HG02884 (cell line): ENCODE measurements at regions not wholly inside any gene's neighbourhood (a gene's known extent, or its start where the extent isn't known, plus 50 kb on each side); places are given as distances from the start of the nearest gene placed in this dataset.

Experiments used
- ATAC-seq: cut with Tn5 transposase; IDR thresholded peaks from one replicate; pipeline ENCODE4 v1.9.1; 2021; ENCODE audit warnings: mild to moderate bottlenecking, moderate library complexity; ENCODE audit not compliant: unreplicated experiment

DNA sequence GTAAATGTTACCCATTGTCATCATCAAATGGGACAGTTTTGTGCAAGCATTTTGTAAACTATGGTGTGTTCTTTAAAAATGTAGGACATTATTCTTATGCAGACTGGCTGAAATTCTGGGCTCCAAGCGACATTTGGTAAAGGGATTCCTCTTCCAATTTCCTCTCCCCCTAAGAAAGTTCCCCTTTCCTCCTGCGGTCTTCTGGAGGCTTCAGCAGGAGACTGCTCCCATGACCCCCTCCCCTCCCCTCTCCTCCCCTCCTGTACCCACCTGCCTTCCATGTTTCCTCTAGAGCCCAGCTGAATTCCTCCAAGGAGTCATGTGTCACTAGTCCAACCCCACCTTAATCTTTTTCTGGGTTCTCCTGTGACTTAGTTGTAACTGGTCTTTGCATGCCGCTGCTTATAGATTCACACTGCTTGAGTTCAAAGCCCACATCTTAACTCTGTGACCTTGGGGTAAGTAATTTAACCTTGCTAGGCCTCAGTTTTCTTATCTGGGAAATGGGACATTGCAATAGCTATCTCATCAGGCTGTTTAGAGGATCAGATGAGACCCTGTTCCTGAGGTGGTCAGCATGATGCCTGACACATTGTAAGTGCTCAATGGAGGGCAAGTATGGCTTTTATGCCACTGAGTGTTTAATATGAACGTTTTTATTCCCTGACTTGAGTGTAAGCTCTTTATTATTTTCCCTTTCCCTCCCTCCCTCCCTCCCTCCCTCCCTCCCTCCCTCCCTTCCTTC, 69.9 kb upstream of the WDR26 start:
- ATAC-seq, result no peak

DNA sequence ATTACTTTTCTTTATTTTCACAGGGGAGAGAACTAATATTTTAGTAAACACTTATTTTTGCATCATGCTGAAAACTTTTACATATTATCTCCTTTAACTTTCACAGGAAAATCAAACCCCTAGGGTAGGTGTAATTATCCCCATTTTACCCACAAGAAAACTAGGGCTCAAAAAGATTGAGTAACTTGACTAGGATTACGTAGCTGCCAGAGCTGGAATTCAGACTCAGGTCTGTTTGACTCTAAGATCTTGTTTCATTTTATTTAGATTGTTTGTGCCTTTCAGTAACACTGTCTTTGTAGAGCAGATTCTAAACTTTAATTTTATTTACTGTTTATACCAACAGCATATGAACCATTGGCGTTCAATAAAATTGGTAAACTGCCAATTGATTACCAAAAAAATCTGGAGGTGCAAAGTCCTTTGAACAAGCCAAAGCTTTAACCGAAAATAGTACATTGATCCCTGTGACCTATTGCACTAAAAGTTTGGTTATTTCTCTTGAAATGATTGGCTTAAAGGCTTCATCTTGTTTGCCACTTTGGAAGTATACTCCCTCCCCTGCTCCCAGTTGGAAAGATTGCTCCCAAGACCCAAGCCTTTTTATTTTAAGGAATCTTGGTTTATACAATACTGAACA, 71.0 kb upstream of the WDR26 start:
- no peak for ATAC-seq

DNA sequence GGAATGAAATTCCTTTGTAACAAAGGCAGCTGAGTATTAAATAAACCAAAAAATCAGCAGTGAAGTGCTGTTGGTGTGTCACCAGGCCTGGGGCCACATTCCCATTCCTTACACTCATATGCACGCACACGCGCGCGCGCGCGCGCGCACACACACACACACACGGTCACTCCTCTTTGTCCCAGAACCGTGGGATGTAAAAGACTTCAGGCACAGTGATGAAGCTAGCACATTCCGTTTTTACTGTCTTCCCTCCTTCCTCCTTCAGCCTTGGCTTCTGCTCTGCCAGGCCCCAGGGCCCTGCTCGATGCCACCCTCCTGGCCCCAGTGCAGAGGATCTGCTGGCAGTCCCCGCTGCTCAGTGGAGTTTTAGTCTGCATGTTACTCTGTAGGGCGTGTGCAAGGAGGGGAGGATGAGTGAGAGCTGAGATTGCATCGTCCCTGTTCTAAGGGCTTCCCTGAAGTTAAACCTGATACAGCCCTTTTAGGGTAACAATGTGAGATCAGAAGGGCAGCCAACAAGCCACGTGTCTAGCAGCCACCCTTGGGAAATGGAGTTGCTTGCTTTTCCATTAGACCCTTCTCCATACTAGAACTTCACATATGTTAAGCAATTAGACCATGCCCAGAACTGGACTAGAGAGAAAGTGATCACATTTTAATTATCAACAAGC, 71.7 kb upstream of the WDR26 start:
- no peak for ATAC-seq

DNA sequence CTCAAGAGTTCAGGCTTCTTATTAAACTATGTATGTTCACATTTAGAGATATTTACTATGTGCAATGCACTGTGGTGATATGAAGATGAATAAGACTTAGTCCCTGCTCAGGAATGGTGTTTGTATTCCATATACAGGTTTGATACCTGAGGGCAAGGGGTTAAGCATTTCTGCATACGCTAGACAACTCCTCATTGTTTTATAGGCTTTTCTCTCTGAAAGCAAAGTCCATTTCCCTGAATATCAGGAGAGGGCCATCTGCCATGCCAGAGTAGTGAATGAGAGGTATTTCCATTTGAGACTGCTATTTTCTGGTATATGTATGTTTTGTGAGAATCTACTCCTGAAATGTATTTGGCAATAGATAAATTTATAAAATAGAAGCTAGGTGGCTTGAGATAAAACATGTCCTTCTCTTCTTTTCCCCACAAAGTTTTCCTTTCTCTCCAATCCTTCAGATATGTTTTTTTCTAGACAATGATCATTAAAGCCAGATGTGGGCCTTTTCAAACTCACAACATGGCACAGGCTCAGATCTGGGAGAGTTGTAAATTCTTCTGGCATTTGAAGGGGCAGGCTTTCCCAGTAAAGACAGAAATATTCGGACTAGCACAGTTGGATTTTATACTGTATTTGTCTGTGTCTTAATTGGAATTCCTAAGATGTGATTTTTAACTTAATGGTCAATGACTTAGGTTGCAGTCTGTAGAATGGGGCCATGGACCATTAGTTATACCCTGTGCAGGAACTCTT, 73.3 kb upstream of the WDR26 start:
- ATAC-seq, result no peak

DNA sequence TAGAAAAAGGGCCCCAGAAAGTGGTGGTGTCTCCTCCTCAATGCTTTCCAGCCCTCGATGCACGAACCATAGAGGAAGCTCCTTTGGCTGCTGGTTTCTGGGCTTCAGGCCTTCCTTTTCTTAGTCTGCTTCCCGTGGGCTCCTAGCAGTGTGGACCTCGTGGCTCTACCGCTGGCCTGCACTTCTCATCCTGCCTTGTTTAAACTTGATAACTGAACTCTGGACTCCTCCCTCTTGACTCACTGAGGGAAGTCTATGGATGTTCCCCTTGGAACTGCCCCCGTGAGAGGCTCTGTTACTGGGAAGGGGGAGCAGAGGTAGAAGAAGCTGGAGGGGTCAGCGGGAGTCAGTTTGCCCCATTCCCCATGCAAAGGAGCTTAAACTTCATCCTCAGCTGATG, 75.3 kb upstream of the WDR26 start:
- ATAC-seq, result no peak

DNA sequence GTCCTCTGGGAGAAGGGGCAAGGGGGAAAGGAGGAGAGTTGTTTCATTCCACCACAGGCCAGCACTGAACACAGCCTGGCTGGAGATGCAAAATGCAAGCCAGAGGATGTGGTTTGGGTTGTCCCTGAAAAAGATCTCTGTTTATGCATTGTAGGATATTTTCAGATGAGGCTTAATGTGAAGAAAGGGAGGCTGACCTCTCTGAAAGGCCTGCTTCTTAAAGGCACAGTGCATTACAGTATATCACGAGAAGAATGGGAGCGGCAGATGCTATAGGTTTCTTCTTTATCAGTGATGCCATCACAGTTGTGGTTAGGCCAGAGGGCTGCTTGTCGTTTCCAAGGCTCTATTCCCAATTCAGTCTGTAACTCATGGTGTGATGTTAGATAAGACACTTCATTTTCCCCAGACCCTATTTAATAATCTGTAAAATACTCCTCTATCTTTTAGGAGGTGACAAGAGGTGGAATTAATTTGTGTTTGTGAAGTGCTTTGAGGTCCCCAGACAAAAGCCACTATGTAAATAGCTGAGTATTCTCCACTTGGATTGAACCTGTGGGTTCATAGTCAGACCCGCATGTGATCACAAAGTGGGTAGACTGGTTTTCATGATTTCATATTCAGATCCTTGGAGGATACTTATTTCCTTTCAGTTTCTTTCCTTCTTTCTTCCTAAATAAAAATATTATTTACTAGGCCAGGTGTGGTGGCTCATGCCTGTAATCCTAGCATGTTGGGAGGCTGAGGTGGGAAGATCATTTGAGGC, 76.5 kb upstream of the WDR26 start:
- ATAC-seq, result no peak

DNA sequence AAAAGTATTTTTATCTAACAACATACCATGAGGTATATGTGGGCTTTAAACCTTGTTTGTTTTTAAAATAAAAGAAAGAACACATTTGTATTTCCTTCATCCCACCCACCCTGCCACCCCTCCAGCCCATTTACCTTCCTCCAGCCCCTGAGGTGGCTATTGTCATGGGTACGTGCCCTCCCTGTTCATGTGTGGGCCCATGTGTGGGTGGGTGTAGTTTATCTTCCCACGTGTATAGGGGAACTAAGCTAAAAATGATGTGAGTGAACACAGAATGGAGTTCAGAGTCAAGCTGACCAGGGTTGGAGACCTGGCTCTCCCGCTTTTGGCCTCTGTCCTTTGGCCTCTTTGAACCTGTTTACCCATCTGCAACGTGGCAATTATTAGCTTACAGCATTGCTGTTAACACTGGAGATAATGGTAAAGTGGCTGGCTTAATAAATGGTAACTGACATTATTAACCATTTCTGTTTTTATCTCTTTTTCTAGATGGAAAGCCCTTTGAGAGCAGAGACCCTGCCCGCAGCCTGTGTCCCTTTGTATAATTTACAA, 78.1 kb upstream of the WDR26 start:
- no peak for ATAC-seq

DNA sequence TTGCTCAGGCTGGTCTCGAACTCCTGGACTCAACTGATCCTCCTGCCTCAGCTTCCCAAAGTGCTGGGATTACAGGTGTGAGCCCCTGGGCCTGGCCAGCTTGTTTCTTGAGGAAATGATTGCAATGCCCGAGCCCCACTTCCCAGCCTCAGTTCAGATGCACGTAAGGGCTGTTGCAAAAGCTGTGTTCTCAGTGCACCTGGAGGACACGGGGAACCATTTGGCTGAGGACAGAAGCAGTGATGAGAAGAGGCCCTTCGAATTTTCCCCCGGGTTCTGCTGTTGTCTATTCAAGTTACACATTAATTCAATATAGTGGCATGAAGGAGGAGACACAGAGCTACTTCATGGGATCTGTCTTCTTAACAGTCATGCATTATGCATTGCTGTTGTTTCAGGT, 78.8 kb upstream of the WDR26 start:
- ATAC-seq, result peak; percentile 4

DNA sequence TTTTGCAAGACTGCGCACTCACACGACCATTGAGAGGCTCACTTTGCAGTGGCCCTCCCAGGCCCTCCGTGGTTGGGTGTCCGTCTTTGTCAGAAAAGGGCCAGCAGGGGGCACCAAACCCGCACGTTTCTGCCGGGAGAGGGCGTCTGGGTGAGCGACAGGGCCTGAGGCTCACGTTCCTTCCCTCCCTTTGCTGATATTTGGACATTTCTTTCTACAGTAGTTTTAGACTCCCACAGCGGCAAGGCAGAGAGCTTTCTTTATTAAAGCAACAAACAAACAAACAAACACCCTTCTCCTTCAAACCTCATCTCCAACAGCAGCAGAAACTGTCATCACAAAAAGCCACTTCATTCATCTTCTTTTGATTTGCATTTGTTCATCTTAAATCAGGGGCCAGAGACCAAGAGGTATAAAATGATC, 79.2 kb upstream of the WDR26 start:
- ATAC-seq, result peak; percentile 96

DNA sequence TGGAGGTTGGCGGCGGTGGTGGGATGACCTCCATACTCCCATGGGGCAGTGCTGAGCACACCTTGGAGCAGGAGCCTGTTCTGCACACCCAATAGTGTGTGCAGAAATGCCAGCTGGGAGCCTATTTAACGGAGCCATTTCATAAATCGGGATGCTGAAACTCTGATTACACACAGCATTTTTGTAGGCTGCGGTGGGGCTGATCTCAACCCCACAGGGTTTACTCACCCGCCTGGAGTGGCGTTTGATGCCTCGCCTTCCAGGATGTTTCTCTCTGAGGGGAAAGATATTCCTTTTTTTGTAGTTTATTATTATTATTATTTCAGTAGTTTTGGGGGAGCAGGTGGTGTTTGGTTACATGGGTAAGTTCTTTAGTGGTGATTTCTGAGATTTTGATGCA, 82.6 kb upstream of the WDR26 start:
- ATAC-seq, result no peak

DNA sequence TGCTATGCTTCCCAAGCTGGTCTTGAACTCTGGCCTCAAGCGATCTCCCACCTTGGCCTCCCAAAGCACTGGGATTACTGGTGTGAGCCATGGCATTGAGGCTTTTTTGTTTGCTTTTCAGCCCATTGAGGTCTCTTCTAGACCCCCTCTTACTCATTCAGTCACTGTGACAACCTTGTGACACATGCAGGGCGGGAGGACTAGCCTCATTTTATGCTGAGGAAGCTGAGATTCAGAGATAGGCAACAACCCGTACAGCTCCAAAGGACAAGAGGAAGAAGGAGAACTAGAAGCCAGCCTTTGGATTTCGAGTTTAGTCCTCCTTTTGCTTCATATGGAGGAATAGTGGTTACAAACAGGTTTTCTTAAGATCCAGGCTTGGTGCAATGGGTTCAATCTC, 83.9 kb upstream of the WDR26 start:
- ATAC-seq, result no peak

DNA sequence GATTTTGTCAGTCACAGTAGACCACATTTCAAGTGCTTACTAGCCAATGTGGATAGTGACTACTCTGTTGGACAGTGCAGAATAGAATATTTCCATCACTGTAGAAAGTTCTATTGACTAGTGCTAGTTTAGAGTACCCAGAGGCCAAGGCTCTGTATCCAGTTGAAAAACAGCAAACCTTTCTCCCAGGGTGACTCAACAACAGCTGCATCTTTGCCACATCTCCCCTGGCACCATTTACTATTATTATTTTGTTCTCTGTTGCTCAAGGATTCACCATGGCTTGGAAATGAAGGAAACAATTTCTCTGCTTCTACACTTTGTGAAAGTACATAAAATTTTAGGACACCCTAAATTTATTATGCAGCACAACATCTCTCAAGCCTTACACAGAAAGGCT, 85.3 kb upstream of the WDR26 start:
- no peak for ATAC-seq

DNA sequence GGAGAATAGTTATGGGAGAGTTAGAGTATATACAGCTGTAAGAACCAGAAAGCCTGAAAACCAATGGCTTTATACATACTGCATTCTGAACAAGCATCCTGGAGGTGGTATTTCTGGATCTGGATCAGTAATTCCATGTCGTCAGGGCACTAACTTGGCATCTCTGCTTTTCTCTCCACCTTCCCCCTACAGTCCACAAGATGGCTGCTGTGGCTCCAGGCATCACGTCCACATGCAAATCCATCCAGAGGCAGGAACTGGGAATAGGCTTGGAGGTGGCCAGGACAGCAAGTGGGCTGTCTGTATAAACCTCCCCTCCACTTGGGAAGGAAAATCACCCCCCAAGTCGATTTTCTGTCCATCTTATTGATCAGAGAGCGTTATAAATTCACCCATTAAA, 86.2 kb upstream of the WDR26 start:
- no peak for ATAC-seq

DNA sequence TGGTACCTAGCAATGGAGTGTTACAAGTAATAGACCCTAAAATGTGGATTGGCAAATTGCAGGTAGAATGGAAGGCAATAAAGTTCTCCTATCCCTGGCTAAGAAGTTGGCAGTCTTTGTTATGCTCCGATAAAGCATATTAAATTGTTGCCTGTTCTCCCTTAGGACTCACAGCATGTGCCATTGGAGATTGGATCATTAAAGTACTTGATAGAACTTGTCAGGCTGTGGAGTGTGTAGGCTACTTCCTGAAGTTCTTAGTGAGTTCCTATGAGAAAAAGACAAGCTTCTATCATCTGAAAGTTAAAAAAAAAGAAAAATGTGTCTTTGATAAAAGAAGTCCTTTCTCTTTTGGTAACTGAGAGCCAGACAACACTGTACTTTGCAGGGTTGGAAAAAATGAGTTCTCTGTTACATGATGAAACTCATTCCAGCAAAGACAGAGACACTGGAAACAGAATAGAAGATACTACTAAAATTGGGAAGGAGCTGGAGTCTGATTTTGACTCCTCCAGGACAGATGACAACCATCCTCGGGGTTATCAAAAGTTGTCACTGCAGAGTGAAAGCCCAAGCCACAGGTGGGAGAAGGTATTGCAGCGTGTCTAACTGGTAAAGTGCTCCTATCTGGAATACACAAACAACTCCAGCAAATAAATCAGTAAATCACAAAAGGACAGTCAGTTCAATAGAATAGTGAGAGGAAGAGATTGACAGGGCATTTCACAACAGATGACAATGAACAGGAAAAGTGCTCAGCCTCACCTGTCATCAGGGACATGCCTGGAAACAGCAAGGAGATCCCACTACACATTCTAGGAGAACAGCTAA, 87.5 kb upstream of the WDR26 start:
- ATAC-seq, result no peak

DNA sequence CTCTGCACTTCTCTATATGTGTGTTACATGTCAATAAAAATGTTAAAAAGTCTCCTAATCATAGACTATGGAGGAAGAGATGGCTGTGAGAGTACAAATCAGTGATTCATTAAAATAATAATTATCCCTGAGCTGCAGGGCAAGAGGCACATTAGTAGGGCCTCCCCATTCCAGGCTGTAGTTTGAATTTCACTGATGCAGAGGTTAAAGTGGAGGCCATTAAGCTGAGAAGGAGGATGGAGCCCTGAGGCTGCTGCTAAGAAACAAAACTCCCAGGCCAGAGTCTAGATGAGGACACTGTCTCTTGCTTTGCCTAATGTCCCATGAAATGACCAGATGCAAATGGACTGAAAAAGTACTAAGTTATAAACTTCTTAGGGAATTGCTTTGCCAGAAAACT, 89.1 kb upstream of the WDR26 start:
- ATAC-seq, result no peak

DNA sequence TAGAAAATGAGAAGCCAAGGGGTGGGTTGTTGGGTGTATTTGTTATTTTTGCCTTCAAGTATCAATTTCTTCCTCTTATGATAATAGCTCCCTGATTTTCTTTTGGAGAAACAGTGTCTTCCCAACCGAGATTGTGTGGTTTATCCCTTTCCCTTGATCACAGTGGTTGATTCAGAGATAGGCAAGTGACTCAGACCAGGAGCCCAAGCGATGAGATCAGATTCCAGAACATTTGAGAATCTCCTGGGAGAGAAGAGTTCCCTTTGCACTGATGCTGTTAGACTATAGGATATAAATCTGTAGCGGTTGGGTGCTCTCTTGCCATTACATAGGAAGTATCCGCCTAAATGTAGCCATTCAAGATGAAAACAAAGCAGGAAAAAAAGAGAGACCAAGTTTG, 90.1 kb upstream of the WDR26 start:
- no peak for ATAC-seq

DNA sequence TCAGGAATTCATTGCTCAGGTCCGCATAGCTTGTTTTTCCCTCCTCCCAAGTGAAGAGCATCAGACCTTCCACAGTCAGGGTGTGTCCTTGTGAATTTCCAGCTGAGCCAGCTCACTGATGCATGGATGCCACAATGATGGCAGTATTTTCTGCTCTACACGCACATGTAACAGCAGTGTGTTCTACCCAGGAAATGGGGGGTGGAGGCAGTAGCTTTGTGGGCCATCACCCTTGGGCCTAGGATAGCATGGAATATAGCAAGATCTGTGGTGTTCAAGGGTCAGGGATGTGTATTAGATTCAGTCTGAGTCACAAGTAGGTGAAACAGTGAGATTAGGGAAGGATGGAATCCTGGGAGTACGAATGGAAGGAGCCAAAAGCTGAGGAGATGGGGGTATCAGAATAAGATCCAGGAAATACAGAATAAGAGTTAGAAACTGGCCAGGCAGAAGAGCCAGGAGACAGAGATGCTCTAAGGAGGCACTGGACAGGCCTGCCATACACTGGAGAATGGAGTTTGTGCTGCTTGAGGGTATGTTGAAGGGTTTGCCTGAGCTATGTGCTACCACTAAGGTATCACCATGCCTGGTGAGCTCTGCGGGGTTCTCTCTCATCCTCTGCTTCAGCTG, 90.6 kb upstream of the CNIH3 start:
- ATAC-seq, result no peak

DNA sequence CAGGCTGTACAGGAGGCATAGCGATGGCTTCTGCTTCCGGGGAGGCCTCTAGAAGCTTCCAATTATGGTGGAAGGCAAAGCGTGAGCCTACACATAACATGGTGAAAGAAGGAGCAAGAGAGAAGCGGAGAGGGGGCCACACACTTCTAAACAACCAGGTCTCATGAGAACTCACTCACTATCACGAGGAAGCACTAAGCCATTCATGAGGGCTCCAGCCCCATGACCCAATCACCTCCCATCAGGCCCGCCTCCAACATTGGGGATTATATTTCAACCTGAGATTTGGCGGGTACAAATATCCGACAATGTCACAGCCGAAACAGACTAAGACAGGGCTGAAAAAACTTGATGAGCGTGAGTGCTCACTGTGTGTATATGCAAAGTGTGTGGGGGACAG, 89.3 kb upstream of the CNIH3 start:
- no peak for ATAC-seq

DNA sequence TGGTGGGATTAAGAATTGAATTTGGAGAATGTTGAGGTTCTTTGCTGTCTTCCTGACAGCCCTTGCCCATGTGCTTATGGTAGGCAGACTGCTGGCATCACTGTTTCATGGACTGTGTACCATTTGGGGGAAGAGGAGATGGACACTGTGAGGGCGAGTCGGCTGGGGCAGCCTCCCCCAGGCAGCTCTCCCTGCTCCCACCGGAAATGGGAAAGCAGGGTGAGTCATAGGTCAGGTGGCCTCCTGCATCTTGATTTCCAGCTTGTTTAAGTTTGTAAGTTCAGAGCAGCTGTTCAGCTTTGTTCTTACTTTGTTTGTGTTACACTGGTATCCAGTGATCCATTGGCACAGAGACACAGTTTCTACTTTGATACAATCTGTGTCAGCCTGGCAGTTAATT, 87.2 kb upstream of the CNIH3 start:
- ATAC-seq, result no peak
